Activated CD8-positive, alpha-beta memory T cell treated with anti-CD3 and anti-CD28 coated beads for 36 hours (primary cell): ENCODE measurements at regions not wholly inside any gene's neighbourhood (a gene's known extent, or its start where the extent isn't known, plus 50 kb on each side); places are given as distances from the start of the nearest gene placed in this dataset.

Experiments used
- CTCF ChIA-PET: fragments of 350-600 bp; sonication (Branson Sonifier 250); formaldehyde crosslinking; loops from one replicate; lab custom pipeline; 2021; ENCODE audit warnings: antibody characterized with exemption; lab: Charles Lee
- POLR2A ChIA-PET: fragments of 350-600 bp; sonication (Branson Sonifier 250); formaldehyde crosslinking; loops from one replicate; lab custom pipeline; 2021; ENCODE audit warnings: antibody characterized with exemption; lab: Charles Lee

DNA sequence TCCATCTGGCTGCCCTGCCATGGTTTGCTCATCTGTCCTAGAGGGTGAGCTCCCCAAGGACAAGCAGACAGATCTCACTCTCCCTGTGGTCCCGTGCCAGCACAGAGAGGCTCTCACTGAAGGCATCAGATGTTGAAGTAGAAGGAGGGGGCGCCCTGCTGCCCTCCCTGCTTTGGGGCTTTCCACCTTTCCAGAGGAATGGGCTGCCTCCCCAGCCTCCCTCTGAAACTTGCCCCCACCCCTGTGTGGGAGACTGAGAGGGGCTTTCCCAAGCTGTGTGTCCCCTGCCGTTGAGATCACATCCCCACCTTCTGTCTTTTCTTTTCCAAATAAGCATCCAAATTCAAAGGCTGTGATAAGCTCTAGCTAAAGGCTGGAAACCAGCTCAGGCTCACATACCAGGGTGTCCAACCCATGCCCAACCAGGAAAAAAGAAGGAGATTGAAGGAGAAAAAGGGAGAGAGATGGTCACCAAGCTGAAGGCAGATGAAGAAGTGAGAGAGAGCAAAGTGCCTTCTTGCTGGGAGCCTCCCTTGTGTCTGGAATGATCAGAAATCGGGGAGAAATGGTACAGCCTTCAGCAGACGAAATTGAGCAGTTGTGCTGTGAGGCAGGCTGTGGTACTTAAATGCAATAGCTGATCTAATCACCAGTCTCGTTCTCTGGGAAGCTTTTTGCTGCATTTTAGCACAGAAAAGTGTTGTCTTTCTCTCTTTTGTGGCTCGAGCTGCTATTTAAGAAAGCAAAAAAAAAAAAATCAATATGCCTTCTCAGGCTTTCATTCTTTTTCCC, 145.9 kb upstream of the LHX1 start:
- ChIA-PET POLR2A (no interaction called here), CTCF (no interaction called here)

DNA sequence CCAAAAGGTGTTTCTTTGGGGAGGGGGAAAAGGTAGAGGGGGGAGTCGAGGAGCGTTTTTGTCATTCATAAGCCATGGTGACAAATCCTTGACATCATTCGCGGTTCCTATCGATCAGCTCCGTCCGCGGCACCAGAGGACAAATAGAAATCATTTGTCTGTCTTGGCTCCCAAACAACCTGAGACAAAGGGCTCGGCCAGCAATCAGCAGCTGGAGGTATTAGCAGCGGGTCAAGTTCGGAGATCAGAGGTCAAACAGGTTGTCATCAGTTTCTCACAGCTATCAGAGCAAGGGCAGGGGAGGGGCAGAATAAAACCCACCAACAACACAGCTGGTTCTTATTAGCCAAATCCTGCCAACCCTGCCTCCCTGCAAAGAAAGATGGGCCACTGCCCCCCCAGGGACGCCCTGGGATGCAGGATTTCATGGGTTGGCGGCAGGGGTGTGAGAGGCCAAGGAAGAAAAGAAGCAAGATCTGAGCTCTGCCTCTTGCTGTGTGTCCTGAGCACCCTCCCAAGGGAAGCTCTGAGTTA, 145.3 kb upstream of the LHX1 start:
- ChIA-PET POLR2A (no interaction called here), CTCF (no interaction called here)

DNA sequence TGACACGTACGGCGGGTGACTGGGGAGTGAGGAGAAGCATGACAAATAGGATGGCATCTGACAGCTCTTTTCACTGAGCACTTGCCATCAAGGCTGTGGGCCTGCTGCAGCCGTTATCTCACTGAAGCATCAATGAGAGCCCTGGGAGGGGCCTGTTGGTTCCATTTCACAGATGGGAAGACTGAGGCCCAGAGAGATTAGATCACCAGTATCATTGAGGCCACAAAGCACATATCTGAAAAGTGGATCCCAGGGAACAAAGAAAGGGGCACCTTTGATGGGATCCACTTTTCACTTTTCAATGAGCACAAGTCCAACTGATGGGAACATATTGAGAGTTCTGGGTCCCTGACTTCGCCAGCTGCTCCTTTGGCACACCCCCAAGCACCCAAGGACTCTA, 144.4 kb upstream of the LHX1 start:
- POLR2A ChIA-PET, result no interaction called here
- CTCF ChIA-PET, result no interaction called here

DNA sequence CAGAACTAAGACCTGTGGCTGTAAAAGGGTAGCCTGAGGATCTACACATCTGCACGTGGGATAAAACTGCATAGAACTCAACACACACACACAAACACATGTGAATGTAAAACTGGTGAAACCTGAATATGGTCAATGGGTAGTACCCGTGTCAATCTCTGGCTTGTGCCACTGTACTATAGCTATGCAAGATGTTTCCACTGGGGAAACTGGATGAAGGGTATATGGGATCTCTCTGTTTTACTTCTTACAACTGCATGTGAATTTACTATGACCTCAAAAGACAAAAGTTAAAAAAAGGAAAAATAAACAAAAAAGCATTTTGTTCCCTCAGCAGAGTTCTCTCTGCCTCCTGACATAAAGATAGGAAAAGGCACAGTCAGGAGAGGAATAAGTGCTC, 143.3 kb upstream of the LHX1 start:
- CTCF ChIA-PET, result no interaction called here
- POLR2A ChIA-PET, result no interaction called here

DNA sequence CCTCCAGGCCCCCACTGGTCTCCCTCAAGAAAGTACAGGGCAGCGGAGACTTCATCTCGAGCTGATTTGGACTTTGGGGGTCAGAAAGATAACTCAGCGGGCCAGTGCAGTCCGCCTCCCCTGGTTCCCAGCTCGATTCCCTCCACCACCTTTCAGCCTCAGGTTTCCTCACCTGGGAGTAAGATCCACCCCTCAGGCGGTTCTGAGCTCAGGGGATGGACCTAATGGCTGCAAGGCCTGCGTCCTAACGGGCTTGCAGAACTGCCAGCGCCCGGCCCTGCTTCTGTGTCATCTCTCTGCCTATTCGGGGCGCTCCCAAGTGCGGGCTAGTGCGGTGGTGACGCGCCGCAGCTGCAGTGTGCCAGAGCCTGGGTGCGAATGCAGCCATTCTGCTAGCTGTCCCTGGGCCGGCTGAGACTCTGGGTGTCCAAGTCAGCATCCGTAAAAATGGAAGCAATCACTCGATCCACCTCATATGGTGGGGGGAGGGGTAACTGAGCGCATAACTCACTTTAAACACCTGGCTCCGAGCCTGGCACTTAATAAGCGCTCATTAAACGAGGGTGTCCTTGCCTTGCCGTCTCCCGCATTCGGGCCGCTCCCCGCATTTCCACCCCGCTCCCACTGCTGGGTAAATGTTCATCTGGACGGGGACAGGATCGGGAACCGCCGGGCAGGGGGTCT, 129.6 kb upstream of the LHX1 start:
- ChIA-PET POLR2A (no interaction called here), CTCF (no interaction called here)

DNA sequence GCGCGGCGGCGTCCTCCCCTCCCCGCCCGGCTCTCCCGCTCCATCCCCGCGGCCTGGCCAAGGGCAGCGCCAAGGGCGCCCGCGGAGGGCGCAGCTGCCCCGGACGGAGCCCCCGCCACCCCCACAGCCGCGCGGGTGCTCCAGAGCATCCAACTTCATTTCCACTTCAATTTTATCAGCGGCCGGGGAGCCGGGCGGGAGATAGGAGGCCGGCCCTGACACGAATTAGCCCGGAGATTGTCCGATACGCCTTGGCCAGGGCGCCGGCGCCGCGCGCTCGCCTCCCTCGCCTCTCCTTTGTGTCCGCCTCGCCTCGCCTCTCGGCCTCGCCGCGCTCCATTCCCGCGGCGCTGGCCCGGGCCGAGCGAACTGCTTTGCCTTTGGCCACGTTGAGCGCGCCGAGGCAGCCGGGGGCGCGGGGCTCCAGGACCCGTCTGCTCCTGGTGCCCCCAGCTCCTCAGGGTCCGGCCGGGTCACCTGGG, 129.1 kb upstream of the LHX1 start:
- CTCF ChIA-PET, result no interaction called here
- POLR2A ChIA-PET, result no interaction called here

DNA sequence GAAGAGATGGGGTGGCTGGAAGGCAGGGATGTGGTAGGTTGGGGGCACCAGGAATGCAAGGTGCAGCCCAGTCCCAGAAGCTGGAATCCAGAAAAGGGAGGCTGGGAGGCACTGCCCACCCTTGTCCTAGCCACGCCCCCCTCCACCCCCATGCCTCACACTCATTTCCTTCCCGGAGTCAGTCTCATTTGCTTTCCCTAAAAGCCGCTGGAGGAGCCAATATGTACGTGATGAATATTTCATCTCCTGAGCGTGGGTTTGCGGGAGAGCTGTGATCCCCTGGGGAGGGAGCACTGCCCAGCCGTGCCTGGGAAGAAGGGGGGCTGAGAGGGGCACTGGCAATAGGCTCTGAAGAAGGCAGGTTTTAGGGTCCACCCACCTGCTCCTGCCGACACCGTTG, 124.5 kb upstream of the LHX1 start:
- CTCF ChIA-PET, result no interaction called here

DNA sequence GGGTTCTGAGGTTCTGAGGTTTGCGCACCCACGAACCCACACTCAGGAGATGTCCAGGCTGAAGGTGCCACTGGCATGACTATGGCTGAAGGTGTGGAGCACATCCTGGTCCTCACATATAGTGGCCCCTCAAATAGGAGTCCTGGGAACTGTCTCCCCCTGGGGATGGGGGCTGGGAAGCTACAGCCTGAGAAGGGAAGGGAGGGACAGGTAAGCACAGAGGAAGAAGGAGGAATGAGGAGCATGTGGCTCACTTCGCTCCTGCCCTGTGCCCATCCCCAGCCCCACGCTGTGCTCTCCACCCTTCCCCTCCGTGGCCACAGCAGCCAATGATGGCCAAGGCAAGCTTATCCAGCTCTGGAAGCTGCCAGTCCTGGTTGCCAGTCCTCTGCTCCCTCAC, 123.9 kb upstream of the LHX1 start:
- ChIA-PET POLR2A (no interaction called here), CTCF (no interaction called here)

More for the DNA sequence above, 124.5 kb upstream of the LHX1 start:
- POLR2A ChIA-PET, result no interaction called here

DNA sequence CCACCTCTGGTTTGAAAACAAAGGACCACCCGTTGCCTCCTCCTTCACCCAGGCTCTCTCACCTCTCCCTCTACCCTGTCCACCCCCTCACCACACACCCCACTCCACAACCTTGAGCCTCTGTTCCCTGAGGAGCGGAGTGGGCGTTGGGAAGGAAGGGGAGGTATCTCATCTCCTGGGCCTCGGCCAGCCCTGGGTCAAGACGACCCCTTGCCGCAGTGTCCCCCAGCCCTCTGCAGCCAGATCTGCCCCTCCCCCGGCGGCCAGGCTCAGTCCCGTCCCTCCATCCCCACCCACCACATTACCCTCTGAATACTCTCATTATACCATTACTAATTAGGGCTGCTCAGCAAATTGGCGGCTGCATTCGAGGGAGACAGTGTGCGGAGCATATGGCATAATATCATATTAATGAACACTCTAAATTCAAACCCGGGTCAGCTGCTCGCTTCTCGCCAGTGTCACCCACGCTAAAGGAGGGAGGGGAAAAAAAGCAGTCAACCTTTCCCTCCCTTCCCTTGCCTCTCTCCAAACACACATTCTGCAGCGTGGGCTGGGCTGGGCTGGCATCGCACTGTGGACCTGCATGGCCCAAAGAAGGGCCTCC, 123.2 kb upstream of the LHX1 start:
- CTCF ChIA-PET, result no interaction called here
- POLR2A ChIA-PET, result no interaction called here

DNA sequence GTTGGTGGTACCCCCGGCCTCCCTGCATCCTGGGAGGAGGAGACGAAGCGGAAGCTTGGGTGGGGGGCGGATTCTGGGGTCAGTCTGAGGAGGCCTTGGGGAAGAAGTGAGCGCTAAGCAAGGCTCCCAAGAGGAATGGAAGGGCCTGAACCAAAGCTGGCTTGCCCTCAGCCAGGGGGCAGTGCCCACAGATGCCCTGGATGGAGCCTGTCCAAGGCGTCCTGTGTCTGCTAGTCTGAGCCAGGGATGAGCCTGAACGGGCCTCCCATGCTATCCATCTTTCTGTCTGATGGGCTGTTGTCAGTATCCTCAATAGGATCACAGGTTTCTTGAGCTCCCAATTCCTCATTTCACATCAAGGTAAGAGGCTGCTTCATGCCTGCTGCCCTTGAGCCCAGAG, 122.3 kb upstream of the LHX1 start:
- POLR2A ChIA-PET, result no interaction called here
- CTCF ChIA-PET, result no interaction called here

DNA sequence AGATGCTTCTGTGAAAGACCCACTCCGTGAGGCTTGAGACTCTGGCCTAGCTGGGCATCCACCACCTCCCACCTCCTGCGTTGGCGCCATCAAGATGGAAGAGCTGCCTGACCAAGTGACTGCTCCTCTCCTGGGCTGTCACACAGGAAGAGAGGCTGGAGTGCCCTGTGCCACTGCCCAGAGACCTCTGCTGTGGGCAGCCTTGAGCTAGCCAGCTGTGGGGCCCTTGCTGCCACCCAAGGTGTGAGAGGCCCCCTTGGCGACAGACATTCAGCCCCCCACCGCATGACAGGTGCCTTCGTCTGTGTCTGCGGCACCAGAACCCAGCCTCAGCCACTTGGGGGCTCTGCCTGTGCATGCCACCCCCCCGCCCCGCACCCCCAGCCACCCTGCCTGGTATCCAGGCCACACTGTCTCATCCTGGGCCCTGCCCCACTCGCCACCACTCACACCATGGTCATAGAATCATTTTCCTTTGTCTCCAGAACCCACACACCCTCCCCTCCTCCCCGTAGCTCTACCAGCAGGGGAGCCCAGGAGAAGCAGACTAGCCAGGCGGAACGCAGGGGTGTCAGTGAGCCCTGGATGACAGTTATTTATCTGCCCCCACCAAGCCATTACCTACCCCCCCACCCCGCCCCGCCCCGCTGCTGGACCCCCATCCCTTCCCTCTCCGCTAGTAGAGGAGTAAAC, 120.9 kb upstream of the LHX1 start:
- POLR2A ChIA-PET, result no interaction called here
- CTCF ChIA-PET, result no interaction called here

DNA sequence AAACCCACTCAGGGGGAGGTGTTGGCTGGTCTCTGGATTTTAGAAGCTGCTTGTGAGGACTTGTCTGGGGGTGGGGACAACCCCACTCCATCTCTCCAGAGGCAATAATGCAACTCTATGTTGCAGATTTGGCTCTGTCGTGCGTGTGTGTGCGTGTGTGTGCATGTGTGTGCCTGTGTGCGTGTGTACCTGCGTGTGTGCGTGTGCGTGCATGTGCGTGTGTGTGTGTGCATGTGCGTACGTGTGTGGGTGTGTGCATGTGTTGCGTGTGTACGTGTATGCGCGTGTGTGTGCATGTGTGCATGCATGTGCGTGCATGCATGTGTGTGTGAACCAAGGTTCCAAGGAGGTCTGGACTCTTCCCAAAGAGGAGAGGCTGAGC, 120.4 kb upstream of the LHX1 start:
- ChIA-PET POLR2A (no interaction called here), CTCF (no interaction called here)

DNA sequence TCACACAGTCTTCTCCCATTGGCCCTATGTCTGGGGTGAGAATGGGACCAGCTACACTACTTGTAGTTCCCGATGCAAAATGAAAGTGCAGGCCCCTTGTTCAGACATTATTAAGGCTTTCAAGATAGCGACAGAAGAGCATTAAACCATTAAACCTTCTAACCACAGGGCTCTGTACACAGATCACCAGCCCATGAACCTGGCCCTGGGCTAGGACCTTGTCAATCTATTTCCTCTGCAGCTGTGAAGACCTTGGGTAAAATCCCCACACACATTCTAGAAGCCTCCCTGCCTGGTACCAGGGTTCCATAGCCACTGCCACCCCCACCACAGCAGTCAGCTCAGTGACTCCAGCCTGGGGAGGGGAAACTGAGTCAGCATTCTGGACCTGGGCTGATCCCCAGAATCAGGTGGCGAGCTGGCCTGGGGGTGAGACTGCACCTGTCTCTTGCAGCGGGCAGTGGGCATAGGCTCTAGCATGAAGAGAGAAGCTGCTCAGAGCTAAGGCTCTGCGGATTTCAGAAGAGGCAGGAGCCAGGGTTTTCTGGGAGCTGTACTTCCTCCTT, 119.7 kb upstream of the LHX1 start:
- ChIA-PET CTCF (no interaction called here), POLR2A (no interaction called here)

DNA sequence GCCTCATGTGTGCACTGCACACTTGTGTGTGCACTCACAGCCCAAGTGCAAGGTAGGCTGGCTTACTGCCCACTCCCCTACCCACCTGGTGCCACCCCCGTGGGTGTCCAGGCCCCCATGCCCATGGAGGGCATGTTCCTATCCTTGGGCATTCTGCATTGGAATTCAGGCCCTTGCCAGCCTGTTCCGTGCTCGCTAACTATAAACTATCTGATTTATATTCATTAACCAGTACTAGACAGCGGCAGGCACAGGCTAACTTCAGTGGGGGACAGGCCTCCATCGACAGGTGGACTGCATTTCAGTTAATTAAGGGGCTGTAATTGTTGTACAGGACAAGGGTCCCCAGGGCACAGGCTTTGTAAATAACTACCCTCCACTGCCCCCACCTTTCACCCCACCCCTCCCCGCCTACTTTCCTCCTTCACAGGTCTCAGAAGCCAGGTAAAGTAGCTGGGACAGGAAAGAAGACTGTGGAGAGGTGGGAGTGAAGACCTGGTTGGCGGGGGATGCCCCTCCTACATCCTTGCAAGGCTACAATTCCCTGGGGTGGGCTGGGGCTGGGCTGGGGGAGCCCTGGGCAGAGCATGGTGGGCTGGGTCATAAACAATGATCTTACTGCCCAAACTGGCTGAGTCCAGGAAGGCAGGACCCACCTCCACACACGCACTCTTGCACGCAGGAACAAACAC, 119.0 kb upstream of the LHX1 start:
- POLR2A ChIA-PET, result no interaction called here
- CTCF ChIA-PET, result no interaction called here

DNA sequence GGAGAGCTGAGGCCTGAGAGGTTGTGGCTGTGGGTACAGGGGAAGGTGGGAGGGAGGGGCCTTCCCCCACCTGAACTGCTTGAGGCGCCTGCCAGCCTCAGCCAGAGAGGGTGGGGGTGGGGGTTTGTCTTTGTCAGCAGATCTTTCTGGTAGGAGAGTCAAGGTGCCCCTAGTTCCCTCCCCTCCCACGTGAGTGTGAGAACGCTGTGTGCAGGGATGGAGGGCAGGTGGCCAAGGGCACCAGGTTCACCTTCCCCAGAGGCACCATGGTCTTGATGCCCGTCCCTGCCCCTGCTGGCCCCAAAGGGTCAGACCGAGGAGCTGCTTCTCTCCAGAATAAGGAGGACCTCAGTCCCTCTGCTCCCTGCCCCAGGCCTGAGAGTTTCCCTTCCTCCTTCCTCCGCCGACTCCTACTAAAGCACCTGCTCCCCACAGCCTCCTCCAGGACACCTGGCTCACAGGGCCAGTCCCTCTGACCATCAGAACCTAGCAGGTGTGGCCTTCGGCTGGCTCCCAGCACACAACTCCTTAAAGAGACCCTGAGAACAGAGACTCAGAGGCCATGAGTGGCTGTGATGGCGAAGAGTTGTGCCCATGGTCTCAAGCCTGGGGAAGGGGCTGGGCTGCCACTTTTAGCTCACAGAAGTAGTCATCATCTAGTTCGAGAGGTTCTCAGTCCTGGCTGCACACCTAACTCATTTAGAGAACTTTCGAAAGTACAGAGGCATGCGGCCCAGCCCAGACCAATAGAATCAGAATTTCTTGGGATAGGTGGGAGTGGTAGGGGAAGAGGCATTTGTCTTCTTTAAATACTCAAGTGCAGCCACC, 113.2 kb upstream of the LHX1 start:
- POLR2A ChIA-PET, result no interaction called here
- CTCF ChIA-PET, result no interaction called here

DNA sequence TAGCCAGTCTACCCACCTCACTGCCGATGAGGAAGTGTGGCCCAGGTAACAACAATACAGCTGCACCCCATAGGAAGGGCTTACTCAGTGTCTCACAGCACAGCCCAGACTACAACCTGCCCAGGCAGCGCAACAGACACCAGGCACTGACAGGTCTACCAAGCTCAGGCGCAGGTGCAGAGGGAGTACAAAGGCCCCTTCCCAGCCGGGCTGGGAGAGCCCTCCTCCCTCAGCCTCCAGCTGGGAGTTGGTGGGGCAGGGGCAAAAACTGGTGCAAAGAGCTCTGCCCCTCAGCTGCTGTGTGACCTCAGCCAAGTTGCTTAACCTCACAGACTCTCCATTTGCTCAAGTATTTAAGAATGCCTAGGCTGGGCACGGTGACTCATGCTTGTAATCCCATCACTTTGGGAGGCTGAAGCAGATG, 112.6 kb upstream of the LHX1 start:
- POLR2A ChIA-PET, result no interaction called here
- CTCF ChIA-PET, result no interaction called here

DNA sequence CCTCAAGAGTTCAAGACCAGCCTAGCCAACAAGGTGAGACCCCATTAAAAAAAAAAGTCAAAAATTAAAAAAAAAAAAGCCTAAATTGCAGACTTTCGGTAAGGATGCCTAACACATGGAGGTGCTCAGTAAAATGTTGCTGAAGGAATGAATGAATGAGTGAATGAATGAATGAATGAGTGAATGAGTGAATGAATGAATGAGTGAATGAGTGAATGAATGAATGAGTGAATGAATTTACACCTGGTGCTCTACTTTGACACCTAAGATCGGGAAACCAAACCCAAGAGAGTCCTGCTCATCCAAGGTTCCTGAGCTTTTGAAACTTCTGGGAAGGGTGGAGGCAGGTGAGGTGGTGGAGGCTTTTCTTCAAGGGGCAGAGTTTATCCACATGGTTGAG, 112.2 kb upstream of the LHX1 start:
- ChIA-PET POLR2A (no interaction called here), CTCF (no interaction called here)

DNA sequence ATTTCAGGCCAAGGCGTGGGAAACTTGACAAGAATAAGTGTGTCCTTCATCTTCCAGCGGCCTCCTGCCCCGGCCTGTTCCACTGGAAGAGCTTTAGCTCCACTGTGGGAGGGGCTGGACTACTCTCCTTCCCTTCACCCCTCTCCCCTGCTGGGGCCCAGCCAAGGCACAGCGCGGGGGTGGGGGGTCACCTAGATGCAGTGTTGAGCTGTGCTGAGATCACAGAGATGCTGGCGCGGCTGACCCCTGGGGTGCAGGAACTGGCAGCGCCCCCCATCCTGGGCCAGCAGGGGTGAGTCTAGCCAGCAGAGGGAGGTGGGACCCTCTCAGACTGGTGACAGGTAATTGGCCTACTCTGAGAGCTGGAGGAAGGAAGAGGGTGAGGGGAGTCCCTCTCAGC, 111.8 kb upstream of the LHX1 start:
- ChIA-PET POLR2A (no interaction called here), CTCF (no interaction called here)
